ENCODE measurements at regions not wholly inside any gene's neighbourhood (a gene's known extent, or its start where the extent isn't known, plus 50 kb on each side); places are given as distances from the start of the nearest gene placed in this dataset.

GRCh38 chr16:18018376-18018775 lies 318.2 kb downstream of the NPIPA8 start:
- no peak for TF ChIP-seq CREB1 (IDR thresholded peaks at IDR 0.05; ENCODE audit: low read depth)
- TF ChIP-seq MAX (IDR thresholded peaks at IDR 0.05): no peak
- no peak for TF ChIP-seq RAD21 (IDR thresholded peaks at IDR 0.05; ENCODE audit: low read depth)
- no peak for TF ChIP-seq EGR1 (IDR thresholded peaks at IDR 0.05)
- no peak for TF ChIP-seq YY1 (IDR thresholded peaks at IDR 0.05; ENCODE audit: low read depth)
- TF ChIP-seq FOXM1 (IDR thresholded peaks at IDR 0.05; ENCODE audit: borderline replicate concordance, low read depth): no peak
- no peak for TF ChIP-seq NFIC (IDR thresholded peaks at IDR 0.05)
- TF ChIP-seq EP300 (IDR thresholded peaks at IDR 0.05; ENCODE audit: borderline replicate concordance): no peak
- TF ChIP-seq TCF12 (IDR thresholded peaks at IDR 0.05; ENCODE audit: low read depth): no peak
- no peak for TF ChIP-seq USF1 (IDR thresholded peaks at IDR 0.05)
- no peak for TF ChIP-seq CEBPB (IDR thresholded peaks at IDR 0.05)
- no peak for TF ChIP-seq TAF1 (IDR thresholded peaks at IDR 0.05; ENCODE audit: low read depth)
- TF ChIP-seq REST (IDR thresholded peaks at IDR 0.05; ENCODE audit: low read depth): no peak
- TF ChIP-seq ZBTB7A (IDR thresholded peaks at IDR 0.05; ENCODE audit: low read depth): no peak

All from Ishikawa (cell line).